SKM-1 treated with dmso at 0.1 percent for 144 hours (cell line): ENCODE measurements at regions not wholly inside any gene's neighbourhood (a gene's known extent, or its start where the extent isn't known, plus 50 kb on each side); places are given as distances from the start of the nearest gene placed in this dataset.

Experiments
- DNase-seq: peaks from one replicate; lab custom pipeline; 2025; ENCODE audit not compliant: unreplicated experiment; lab: John Stamatoyannopoulos, UW

DNA sequence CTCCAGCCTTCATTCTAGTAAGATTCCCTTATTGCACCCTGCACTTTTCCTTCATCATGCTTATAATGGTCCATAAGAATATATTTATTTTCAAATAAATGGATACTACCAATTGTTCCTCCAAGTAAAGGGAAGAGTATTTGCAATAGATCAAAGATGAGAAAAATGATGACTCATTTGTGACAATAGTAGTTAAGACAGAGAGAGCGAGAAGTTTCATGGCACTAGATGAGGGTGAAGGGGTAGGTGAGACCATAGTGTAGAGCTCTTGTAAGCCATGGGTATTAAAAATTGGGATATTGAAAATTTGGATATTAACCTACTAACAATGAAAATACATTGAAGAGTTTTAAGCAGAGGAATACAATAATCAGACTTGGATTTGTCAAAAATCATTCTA lies 404.6 kb downstream of the EFNA5 start:
- DNase-seq = no peak

DNA sequence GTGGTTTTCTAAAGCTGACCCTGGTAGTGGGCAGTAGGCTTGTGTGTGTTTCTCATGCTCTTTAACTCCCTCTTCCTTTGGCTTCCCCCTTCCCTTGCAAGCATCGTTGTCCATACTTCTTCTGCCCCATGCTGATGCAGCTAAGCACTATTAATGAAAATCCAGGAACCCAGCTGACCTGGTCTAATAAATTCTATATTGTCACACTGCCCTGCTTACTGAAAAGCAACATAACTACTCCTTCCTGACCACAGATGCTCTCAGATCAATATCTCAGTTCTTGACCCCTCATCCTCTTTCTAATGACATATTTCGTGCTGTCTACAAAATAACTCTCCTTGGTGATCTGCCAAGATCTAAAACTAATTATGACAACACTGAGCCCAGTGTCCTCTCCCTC lies 405.5 kb downstream of the EFNA5 start:
- no peak for DNase-seq

DNA sequence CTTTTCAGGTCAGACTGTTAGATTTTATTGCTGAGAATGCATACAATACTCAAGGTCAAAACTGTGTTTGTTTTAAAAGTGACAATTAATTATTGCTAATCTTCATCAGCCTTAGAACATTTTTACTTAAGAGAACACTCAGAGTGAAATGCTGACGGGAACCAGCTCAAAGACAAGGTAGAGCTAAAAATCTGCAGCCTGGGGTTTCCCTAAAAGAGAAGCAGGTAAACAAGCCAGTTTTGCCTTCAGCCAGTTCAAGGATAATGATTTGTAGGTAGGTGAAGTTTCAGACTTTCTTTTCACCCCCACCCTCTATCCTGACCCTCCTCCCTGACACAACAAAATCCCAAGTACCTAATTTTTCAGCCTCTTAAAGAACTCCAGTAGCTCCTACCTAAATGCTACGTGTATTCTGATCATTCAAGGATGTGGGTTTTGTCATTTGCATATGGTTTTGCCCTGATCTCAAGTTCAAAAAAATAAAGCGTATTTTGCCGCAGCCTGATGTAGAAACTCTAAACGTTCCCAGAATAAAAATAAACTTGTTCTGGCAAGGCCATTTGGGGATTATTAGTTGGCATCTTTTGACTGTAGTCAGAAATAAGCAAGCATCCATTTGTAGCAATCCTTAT lies 407.2 kb downstream of the EFNA5 start:
- no peak for DNase-seq

DNA sequence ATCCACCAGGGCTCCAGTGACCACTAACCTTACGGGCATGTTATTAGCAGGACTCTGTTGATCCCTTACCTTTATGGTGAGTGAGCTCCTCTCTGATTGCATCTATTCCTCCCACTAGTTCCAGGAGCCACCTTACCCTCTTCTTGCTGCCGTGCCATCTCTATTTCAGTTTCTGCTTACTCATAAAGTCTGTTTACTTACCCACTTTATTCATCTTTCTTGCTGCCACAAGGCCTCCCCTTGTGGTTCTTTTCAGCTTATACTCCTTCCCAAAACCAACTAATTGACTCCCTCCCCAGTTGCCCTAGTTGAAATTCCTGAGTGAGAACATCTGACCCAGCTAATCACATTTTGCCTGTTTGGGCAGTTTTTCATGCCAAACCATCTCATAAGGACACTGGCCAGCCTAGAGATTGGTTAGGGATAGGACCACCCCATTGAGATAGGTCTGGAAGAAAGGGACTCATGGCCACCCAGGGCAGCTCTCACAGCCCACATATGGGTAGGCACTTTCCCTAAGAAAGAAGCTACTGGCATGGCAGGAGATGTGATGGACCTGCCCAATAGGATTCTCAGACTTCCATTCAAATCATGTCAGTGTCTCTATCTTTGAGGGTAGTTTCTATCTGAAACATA lies 412.7 kb downstream of the EFNA5 start:
- DNase-seq = no peak

DNA sequence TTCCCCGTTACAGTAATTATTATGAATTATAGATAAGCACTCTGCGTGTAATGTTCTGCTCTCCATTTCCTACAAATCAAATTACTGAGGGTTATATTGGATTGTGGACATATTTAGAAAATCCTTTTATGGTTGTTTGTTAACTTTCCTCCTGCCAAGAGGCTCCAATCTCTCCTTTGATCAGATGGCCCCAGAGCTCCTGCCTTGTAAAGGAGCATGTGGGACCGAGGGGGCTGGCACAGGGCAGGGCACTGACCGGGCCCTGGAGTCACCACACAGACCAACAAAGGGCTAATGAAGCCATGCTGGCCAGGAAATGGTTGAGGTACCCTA lies 415.9 kb downstream of the EFNA5 start:
- no peak for DNase-seq

DNA sequence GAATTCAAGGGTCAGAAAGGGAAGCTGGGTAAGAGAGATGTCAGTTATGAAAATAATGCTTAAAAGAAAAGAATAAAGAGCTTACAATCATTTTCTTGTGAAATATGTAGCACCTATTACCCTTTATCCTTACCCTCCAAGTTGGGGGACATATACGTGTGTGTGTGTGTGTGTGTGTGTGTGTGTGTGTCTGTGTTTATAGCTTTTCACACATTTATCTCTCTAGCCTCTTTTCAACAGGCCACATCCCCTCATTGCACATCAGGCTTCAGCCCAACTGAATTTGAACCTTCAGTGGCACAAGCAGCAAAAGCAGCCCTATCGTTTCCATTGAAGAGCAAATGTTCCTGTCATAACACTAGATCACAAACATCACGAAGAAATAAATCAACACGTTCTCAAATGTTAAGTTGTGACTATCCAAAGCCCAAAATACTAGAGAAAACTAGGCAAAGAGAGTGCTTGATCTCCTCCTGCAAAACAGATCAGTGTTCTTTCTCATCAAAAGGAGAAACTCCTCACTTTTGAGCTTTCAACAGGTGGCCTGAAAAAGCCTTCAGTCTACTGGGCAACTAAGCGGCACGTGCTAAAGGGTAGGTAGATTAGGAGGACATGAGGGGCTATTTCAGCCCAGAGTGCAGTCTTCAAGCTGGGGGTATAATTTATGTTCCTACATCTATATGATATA lies 416.4 kb downstream of the EFNA5 start:
- no peak for DNase-seq

DNA sequence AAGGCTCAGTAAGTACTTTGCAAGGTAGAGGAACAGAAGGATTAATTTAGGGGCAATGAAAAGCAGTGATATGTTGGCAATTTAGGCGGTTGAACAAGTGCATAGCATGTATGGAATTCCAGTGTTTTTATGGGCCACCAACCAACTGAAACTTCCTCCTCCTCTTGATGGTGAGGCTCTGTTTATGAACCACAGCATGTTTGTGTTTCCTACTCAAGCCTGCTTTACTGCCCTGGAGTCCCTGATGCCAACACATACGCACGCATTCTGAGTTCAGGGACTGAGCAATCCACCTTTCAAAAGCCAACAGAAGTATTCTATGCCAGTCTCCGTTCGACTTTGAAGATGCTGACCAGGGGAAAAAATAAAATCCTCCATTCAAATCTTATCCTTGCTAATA lies 417.5 kb downstream of the EFNA5 start:
- DNase-seq = no peak

DNA sequence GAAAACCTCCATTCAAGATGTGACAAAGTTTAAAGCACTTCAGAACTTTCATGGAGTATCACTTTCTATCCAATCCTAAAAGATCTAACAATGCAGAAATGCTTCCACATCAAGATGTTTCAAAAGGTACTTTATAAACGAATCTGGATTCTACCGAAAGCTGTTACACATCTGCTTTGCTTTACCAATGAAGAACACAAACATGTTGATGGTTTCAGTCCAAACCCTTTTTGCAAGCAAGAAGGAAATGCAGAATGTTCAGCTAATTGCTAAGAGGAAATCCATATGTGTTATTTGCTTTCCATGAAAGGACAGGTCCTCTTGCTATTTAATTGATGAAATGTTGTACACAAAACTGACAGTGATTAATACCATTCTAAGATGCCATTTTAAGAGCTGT lies 419.6 kb downstream of the EFNA5 start:
- DNase-seq = no peak

DNA sequence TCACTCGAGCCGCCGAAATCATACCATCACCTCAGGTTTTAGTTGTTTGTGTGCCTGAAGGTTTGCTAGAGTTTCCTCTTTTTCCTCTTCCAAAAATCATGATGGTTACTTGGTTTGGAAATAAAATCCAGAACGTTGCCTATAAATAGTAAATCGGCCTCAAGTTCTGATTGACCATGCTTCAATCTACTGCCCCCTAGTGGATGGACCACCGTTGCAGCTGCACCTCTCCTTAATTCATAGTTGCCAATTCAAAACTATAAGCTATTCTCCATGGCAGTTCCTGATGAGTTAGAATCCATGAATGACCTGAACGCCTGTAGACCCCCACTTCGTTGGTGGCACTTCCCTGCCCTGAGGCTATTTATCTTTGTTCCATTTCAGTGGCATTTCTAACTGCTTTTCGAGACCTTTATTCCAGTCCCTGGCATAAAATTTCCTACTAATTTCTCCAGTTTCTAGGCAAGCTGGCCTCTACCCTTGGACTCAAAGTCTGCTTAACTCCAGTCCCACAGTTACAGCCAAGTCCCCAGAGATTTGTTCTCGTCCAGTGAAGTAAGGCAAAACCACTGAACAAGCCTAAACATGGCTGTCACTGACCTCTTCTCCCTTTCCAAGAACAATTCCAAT lies 422.6 kb downstream of the EFNA5 start:
- DNase-seq = peak; percentile 55

DNA sequence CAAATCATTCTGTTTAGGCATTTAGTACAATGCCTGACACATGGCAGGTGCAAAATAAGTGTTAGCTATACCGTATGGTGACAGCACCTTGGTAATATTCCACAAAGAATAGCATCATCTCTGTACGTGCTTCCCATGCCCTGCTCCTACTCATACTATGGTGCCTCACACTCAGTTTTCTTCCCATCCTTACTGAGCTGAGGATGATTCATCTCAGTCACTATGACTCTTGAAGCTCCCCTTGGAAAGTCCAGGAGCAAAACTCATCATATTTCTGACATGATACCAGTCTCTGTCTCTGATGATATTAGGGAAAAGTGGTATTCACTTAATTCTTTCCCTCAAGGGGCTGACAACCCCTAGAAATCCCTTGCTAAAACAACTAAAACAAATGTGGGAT lies 423.3 kb downstream of the EFNA5 start:
- DNase-seq = no peak

DNA sequence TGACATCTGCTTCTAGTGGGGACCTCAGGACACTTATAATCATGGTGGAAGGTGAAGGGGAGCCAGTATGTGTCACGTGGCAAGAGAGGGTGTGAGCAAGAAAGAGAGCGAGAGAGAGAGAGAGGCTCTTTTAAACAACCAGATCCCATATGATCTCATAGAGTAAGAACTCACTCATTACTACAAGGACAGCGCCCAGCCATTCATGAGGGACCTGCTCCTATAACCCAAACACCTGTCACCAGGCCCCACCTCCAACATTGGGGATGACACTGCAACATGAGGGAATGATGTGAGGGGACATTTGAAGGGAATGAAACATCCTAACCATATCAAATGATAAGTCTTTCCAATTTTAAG lies 427.5 kb downstream of the EFNA5 start:
- DNase-seq = no peak

DNA sequence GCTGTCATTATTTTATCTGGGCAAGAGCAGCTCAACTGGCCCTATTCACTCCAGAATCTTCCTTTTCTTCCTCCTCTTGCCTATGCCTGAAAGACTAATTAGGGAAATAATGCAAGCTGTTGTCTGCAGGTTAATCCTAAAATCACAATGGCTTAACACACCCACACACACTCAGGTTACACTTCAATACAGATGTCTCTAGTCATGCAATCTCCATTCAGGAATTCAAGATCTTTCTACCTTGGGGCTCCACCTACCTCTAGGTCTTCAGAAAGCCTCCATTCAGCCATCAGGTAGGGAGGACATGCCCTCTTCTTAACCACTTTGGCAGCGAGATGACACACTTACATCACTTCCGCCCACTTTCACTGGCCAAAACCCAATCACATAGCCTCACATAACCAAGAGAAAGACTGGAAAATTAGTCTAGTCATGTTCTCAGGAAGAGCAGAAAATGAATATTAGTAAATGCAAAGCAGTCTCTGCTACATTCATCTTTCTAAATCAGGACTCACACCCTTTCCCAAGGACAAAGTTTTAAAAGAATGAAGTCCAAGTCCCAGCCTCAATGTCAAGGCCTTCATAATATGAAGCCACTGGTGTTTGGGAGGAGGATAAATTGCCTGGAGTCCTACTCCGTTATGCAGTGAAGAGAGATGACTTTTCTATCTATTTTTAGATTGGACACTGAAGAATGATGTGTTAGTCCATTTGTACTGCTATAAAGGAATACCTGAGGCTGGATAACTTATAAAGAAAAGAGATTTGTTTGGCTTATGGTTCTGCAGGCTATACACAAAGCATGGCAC lies 428.1 kb downstream of the EFNA5 start:
- DNase-seq = no peak

DNA sequence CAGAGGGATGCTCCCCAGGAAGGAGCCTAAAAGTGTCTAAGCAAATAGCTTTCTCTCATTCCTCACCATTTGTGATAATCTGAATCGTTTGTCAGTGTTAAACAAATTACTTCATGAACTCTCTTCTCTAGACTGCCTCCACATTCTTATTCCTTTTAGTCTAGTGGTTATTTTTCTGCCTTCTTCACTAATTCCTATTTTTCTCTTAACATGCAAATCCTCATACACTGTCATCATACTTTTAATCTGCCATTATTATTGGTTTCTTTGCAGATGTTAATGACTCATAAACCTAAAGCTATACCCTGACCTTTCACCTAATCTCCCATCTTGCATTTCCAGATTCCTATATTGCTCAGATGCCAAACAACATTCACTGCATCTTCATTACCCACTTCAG lies 428.9 kb downstream of the EFNA5 start:
- DNase-seq = no peak

DNA sequence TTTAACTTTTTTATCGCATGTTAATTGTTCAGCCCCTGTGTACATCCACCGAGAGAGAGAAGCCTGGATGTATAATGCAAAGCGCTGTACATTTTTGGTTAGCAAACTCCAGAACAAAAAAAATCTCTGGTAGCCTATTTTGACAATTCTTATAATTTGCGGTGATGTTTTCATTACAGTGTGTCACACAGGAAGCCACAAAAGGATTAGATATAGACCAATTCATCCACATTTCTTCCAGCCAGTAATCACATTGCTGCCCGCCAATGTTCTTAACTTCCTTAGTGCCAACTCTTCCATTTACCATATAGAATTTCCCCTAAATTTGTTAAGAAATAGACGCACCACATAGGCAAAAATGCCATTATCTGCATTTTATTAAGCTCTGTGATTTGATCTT lies 435.6 kb downstream of the EFNA5 start:
- DNase-seq = no peak

DNA sequence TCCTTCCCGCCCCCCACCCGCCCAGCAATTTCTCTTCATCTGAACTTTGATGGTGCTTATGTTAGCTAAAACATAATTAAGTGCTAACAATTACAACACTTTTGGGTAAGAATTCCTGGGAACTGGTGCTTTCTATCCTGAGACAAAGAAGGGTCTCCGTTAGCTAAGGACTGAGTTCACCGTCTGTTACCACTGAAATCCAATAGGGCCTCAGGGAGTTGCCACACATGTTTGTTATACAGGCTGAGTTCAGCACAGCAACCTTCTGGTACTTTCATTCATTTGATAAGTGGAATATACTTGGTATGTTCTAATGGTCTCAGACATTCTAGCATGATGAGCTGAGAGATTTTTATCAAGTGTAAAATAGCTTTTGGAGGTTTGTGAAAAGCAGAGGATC lies 437.9 kb downstream of the EFNA5 start:
- no peak for DNase-seq

DNA sequence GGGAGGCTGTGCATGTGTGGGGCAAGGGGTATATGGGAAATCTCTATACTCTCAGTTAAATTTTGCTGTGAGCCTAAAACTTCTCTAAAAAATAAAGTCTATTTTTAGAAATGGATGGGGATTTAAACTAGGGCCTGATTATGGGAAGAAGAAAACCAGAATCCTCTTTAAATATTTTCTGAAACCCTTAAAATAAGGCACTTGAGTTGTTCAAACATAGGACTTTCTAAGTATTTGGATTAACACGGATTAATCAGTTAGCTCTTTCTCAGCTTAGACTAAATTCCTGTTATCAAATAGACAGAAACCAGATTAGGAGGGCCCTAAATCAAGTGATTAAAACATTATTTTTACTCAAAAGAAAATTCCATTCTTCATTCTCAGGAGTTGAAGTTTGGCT lies 438.4 kb downstream of the EFNA5 start:
- no peak for DNase-seq

DNA sequence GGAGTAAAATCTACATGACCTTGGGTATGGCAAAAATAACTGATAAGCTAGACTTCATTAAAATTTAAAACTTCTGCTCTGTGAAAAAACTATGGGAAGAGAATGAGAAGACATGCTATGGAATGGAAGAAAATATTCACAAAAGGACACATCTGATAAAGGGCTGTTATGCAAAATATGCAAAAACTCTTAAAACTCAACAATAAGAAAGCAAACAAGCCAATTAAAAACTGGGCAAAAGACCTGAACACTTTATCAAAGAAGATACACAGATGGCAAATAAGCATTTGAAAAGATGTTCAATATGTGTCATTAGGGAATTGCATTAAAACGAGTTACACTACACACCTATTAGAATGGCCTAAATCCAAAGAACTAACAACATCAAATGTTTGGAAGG lies 439.5 kb downstream of the EFNA5 start:
- no peak for DNase-seq

DNA sequence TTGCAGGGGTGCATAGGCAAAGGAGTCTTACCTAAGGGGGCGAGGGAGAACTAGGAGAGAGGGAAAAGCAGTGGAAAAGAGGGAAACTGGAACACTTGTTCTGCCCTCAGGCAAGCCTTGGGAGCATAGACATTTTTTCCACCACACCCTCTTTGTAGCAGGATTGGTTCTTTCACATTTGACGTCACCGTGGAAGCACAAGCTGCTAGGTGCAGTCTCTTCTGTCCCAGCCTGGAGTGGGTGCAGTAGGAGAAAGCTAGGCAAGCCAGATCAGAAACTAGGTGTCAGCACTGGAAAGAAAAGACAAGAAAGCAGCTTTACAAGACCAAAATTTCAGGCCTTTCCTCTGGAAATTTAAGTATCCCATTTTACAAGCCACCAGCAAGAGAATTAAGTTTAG lies 440.4 kb downstream of the EFNA5 start:
- no peak for DNase-seq

DNA sequence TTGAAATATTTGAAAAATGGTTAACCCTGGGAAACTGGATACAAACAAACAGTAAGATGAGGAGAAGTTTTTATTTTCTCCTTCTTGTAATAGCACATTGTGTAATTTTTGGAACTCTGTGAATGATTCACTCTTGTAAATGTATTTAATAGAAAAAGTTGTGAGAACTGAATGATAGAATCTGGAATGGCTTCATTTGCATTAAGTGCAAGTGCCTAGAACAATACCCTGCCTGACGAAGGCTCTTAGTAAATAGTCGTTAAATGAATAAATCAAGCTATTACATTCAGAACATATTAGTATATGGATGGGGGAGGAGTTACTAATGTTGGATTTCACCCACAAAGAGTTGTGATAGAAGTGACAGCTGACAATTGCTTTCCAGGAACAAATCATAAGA lies 442.5 kb downstream of the EFNA5 start:
- DNase-seq = no peak

DNA sequence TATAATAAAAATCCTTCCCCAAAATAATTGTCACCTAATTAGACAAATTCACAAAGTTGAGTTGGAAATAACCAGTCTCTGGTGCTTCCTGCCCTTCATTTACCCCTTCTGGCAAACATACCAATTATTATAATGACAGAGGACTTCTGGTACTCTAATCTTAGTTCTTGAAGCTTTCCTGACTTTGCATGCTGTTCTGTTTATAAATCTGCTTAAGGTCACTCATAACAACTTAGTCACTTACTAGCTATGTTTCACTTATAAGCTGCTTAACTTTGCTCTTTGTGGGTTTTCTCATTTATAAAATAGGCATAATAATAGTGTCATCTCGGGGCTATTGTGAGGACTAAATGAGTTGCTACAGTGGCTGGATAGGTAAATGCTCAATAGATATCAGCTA lies 446.5 kb downstream of the EFNA5 start:
- no peak for DNase-seq

DNA sequence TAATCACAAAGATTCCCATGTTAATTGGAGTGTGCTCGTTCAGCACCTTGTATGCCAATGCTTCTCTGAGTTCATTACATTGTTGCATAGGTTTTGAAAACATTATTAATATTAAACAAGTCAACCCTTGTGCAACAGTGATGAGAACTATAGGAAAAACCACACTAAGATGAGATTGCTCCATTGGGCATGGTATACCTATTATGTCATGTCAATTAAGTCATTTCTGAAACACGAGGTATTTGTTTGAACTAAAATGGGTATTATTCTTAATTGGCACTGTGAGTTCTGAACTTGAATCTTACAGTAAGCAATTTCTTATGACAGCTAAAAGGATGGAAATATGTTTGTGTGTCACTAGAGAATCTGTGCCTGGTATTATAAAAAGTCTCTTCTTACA lies 447.7 kb downstream of the EFNA5 start:
- no peak for DNase-seq

DNA sequence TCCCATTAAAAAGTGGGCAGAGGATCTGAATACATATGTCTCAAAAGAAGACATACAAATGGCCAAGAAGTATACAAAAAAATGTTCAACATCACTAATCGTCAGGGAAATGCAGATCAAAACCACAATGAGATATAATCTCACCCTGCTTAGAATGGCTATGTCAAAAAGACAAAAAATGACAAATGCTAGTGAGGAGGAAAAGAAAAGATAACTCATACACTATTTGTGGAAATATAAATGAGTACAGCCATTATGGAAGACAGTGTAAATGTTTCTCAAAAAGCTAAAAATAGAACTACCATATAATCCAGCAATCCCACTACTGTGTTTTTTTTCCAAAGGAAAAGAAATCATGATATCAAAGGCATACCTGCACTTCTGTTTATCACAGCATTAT lies 450.7 kb downstream of the EFNA5 start:
- no peak for DNase-seq
